Gastrocnemius medialis (tissue), 4 donors: ENCODE measurements at regions not wholly inside any gene's neighbourhood (a gene's known extent, or its start where the extent isn't known, plus 50 kb on each side); places are given as distances from the start of the nearest gene placed in this dataset.

ENCODE experiments used
- POLR2A ChIP-seq, 2 donors: fragments of 450-650 bp; IDR thresholded peaks; one replicate each; pipeline ENCODE4 v1.6.1; 2017; ENCODE audit warnings: antibody characterized with exemption in 2 of 2, mild to moderate bottlenecking in 2 of 2, moderate library complexity in 2 of 2
- TF ChIP-seq, protein P1 (sequence below), 5 experiments: fragments of 450-650 bp in 3 of 5; fragments of 200-600 bp in 2 of 5; sonication (generic) in 2 of 5; IDR thresholded peaks in 4 of 5; conservative IDR thresholded peaks in 1 of 5; 1 replicate in 4 of 5; 2 replicates in 1 of 5; pipeline ENCODE4 v1.5.1; 2016 to 2019; ENCODE audit warnings: antibody characterized with exemption in 5 of 5, mild to moderate bottlenecking in 3 of 5, moderate library complexity in 3 of 5

- TF ChIP-seq, protein P1, sequence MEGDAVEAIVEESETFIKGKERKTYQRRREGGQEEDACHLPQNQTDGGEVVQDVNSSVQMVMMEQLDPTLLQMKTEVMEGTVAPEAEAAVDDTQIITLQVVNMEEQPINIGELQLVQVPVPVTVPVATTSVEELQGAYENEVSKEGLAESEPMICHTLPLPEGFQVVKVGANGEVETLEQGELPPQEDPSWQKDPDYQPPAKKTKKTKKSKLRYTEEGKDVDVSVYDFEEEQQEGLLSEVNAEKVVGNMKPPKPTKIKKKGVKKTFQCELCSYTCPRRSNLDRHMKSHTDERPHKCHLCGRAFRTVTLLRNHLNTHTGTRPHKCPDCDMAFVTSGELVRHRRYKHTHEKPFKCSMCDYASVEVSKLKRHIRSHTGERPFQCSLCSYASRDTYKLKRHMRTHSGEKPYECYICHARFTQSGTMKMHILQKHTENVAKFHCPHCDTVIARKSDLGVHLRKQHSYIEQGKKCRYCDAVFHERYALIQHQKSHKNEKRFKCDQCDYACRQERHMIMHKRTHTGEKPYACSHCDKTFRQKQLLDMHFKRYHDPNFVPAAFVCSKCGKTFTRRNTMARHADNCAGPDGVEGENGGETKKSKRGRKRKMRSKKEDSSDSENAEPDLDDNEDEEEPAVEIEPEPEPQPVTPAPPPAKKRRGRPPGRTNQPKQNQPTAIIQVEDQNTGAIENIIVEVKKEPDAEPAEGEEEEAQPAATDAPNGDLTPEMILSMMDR (IDR thresholded peaks at IDR 0.05 in 4 of 5, conservative IDR thresholded peaks at IDR 0.05 in 1 of 5) = no peak
- TF ChIP-seq POLR2A (IDR thresholded peaks at IDR 0.05) = no peak
These were observed 283.3 kb upstream of the FOXF1 start for GRCh38 chr16:86227041-86227440.
